ENCODE measurements at regions not wholly inside any gene's neighbourhood (a gene's known extent, or its start where the extent isn't known, plus 50 kb on each side); places are given as distances from the start of the nearest gene placed in this dataset.
"Not testable (repeated sequence)": the region's sequence is repeated elsewhere in the genome, so short reads cannot be mapped to it uniquely, and the experiment has no call there.

- H3K4me3 Mint-ChIP-seq; DNase-seq; H3K4me1 Mint-ChIP-seq (ENCODE audit: low read depth): not testable (repeated sequence)
Observed at GRCh38 chr7:79995741-79996140, 138.9 kb upstream of the GNAI1 start.

DNA sequence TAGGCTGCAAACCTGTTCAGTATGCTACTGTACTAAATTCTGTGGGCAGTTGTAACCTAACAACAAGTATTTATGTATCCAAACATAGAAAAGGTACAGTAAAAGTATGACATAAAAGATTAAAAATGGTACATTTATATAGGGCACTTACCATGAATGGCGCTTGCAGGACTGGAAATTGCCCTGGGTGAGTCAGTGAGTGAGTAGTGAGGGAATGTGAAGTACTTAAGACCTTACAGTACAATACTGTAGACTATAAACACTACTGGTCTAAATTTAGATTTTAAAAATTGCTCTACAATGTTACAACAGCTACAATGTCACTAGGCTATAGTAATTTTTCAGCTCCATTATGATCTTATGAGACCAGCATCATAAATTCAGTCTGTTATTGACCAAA, 146.0 kb upstream of the GNAI1 start:
- no peak for DNase-seq
- Mint-ChIP-seq H3K36me3 (ENCODE audit: low read depth) (no peaks in the 10 kb centered on the region), H3K4me1 (ENCODE audit: low read depth) (no peaks in the 10 kb centered on the region), H3K27ac (no peak overlapping the region), H3K27me3 (no peaks in the 10 kb centered on the region), H3K4me3 (no peak overlapping the region), H3K9me3 (no peaks in the 10 kb centered on the region)

More at GRCh38 chr7:79995741-79996140, 138.9 kb upstream of the GNAI1 start:
- H3K36me3 Mint-ChIP-seq (ENCODE audit: low read depth); H3K9me3 Mint-ChIP-seq; H3K27ac Mint-ChIP-seq; H3K27me3 Mint-ChIP-seq: not testable (repeated sequence)

GRCh38 chr7:79984210-79984609, 150.4 kb upstream of the GNAI1 start:
- peaks cover 2% of the 10 kb centered on the region for H3K9me3 Mint-ChIP-seq
- DNase-seq: no peak
- H3K27ac Mint-ChIP-seq: no peak overlapping the region
- H3K36me3 Mint-ChIP-seq (ENCODE audit: low read depth): no peaks in the 10 kb centered on the region
- H3K4me1 Mint-ChIP-seq (ENCODE audit: low read depth): no peaks in the 10 kb centered on the region
- no peaks in the 10 kb centered on the region for H3K27me3 Mint-ChIP-seq
- H3K4me3 Mint-ChIP-seq: no peak overlapping the region

- H3K36me3 Mint-ChIP-seq (ENCODE audit: low read depth): no peaks in the 10 kb centered on the region
- H3K4me3 Mint-ChIP-seq: no peak overlapping the region
- H3K9me3 Mint-ChIP-seq: peaks cover 2% of the 10 kb centered on the region
- no peaks in the 10 kb centered on the region for H3K27me3 Mint-ChIP-seq
- no peak for DNase-seq
- no peaks in the 10 kb centered on the region for H3K4me1 Mint-ChIP-seq (ENCODE audit: low read depth)
- H3K27ac Mint-ChIP-seq: no peak overlapping the region
Observed at GRCh38 chr7:79982141-79982770, 152.4 kb upstream of the GNAI1 start.

- Mint-ChIP-seq H3K9me3 (peaks cover 2% of the 10 kb centered on the region), H3K27ac (no peak overlapping the region), H3K4me1 (ENCODE audit: low read depth) (peaks cover 10% of the 10 kb centered on the region), H3K4me3 (no peak overlapping the region), H3K36me3 (ENCODE audit: low read depth) (no peaks in the 10 kb centered on the region), H3K27me3 (no peaks in the 10 kb centered on the region)
- no peak for DNase-seq
Observed at GRCh38 chr7:79980376-79980775, 154.3 kb upstream of the GNAI1 start.

GRCh38 chr7:79979437-79979836, 155.2 kb upstream of the GNAI1 start:
- H3K4me1 Mint-ChIP-seq (ENCODE audit: low read depth): peaks cover 10% of the 10 kb centered on the region
- H3K9me3 Mint-ChIP-seq: peaks cover 2% of the 10 kb centered on the region
- DNase-seq: no peak
- H3K27ac Mint-ChIP-seq: no peak overlapping the region
- H3K27me3 Mint-ChIP-seq: no peaks in the 10 kb centered on the region
- no peaks in the 10 kb centered on the region for H3K36me3 Mint-ChIP-seq (ENCODE audit: low read depth)
- no peak overlapping the region for H3K4me3 Mint-ChIP-seq

- Mint-ChIP-seq H3K4me3 (no peak overlapping the region), H3K4me1 (ENCODE audit: low read depth) (peaks cover 10% of the 10 kb centered on the region), H3K27ac (no peak overlapping the region), H3K36me3 (ENCODE audit: low read depth) (no peaks in the 10 kb centered on the region), H3K9me3 (peaks cover 2% of the 10 kb centered on the region), H3K27me3 (no peaks in the 10 kb centered on the region)
- DNase-seq: no peak
Observed at GRCh38 chr7:79977481-79977880, 157.2 kb upstream of the GNAI1 start.

GRCh38 chr7:79976711-79977020, 158.0 kb upstream of the GNAI1 start:
- H3K36me3 Mint-ChIP-seq (ENCODE audit: low read depth); H3K9me3 Mint-ChIP-seq; H3K27me3 Mint-ChIP-seq; DNase-seq: not testable (repeated sequence)
- peaks cover 10% of the 10 kb centered on the region for H3K4me1 Mint-ChIP-seq (ENCODE audit: low read depth)
- peak overlapping the region; percentile 23 for H3K27ac Mint-ChIP-seq
- H3K4me3 Mint-ChIP-seq: peak overlapping the region; percentile 54

DNA sequence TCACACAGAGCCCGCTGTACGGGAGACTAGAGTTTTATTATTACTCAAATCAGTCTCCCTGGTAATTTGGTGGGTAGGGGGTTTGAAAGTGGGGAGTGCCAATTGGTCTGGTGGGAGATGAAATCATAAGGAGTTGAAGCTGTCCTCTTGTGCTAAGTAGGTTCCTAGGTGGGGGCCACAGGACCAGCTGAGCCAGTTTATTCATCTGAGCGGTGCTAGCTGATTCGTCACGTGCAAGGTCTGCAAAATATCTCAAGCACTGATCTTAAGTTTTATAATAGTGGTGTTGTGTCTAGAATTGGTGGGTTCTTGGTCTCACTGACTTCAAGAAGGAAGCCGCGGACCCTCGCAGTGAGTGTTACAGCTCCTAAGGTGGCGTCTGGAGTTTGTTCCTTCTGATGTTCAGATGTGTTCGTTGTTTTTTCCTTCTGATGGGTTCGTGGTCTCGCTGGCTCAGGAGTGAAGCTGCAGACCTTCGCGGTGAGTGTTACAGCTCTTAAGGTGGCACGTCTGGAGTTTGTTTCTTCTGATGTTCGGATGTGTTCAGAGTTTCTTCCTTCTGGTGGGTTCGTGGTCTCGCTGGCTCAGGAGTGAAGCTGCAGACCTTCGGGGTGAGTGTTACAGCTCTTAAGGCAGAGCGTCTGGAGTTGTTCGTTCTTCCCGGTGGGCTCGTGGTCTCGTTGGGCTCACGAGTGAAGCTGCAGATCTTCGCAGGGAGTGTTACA, 158.5 kb upstream of the GNAI1 start:
- H3K27me3 Mint-ChIP-seq; H3K36me3 Mint-ChIP-seq (ENCODE audit: low read depth); H3K9me3 Mint-ChIP-seq; DNase-seq: not testable (repeated sequence)
- H3K27ac Mint-ChIP-seq: peak overlapping the region; percentile 23
- peak overlapping the region; percentile 54 for H3K4me3 Mint-ChIP-seq
- peaks cover 10% of the 10 kb centered on the region for H3K4me1 Mint-ChIP-seq (ENCODE audit: low read depth)

- H3K4me3 Mint-ChIP-seq: no peak overlapping the region
- DNase-seq: no peak
- H3K36me3 Mint-ChIP-seq (ENCODE audit: low read depth): no peaks in the 10 kb centered on the region
- H3K9me3 Mint-ChIP-seq: no peaks in the 10 kb centered on the region
- no peaks in the 10 kb centered on the region for H3K27me3 Mint-ChIP-seq
- H3K4me1 Mint-ChIP-seq (ENCODE audit: low read depth): peaks cover 10% of the 10 kb centered on the region
- H3K27ac Mint-ChIP-seq: no peak overlapping the region
Observed at GRCh38 chr7:79973455-79973854, 161.2 kb upstream of the GNAI1 start.

DNA sequence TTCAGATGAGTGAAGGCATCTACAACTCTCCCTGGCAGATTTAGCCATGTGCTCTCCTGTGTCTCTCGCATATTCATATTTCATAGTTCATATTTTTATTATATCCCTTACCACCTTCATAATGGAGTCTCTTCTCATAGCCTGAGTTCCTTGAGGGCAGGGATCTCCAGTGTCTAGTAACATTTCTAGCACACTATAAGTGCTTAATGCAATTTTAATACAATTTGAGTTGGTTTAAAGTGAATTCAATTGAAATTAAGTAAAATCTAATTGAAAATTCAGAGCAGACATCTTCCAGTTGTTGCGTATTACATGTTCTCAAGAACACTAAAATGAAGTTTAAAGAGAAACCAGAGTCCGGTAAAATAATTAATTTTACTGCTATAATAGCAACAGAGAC, 163.6 kb upstream of the GNAI1 start:
- Mint-ChIP-seq H3K4me3 (no peak overlapping the region), H3K4me1 (ENCODE audit: low read depth) (peaks cover 5% of the 10 kb centered on the region), H3K27me3 (no peaks in the 10 kb centered on the region), H3K9me3 (no peaks in the 10 kb centered on the region), H3K27ac (no peak overlapping the region), H3K36me3 (ENCODE audit: low read depth) (no peaks in the 10 kb centered on the region)
- no peak for DNase-seq

- no peaks in the 10 kb centered on the region for H3K27me3 Mint-ChIP-seq
- no peak overlapping the region for H3K4me3 Mint-ChIP-seq
- H3K36me3 Mint-ChIP-seq (ENCODE audit: low read depth): no peaks in the 10 kb centered on the region
- H3K27ac Mint-ChIP-seq: no peak overlapping the region
- DNase-seq: no peak
- no peaks in the 10 kb centered on the region for H3K9me3 Mint-ChIP-seq
- H3K4me1 Mint-ChIP-seq (ENCODE audit: low read depth): no peaks in the 10 kb centered on the region
Observed at GRCh38 chr7:79968894-79969293, 165.7 kb upstream of the GNAI1 start.

DNA sequence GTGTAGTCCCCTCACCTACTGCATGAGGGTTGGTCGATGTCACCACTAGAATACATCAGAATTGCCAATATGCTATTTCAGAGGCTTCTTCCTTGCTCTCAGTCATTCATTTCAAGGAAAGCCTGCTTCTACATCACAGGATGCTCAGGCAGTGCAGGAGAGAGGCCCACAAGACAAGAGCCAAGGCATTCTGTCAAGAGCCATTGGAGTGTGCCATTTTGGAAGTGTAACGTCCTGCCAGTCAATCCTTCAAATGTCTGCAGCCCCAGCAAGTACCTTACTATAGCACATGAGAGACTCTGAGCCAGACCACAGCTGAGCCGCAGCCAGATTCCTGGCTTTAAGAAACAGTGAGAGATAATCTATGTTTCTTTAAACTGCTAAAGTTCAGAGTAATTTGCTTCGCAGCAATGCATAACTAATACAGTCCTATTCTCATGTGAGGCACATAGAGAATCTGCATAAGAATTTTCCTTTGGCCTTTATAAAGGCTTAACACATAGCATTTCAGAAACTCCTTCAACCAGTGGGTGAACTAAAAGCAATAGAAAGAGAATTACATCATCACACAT, 166.5 kb upstream of the GNAI1 start:
- H3K27me3 Mint-ChIP-seq: no peaks in the 10 kb centered on the region
- H3K27ac Mint-ChIP-seq: no peak overlapping the region
- H3K4me3 Mint-ChIP-seq: no peak overlapping the region
- no peaks in the 10 kb centered on the region for H3K4me1 Mint-ChIP-seq (ENCODE audit: low read depth)
- H3K36me3 Mint-ChIP-seq (ENCODE audit: low read depth): no peaks in the 10 kb centered on the region
- no peaks in the 10 kb centered on the region for H3K9me3 Mint-ChIP-seq
- DNase-seq: no peak

DNA sequence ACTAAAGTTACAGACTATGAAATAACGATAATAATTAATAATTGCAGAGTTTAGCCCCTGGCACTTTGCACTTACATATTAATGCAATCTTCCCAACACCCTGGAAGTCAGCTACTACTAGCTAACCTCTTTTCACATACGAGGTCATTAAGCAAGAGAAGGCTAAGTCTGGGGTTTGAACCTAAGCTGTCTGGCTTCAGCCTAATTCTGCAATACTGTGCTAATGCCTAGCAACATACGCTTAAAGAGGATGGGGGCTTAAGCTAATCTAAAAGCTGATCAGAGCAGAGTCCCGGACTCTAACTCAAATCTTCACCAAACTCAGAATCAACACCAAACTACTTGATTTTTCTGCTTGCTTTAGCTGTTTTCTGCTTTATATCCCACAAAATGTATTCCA, 168.7 kb upstream of the GNAI1 start:
- Mint-ChIP-seq H3K4me1 (ENCODE audit: low read depth) (no peaks in the 10 kb centered on the region), H3K4me3 (no peak overlapping the region), H3K36me3 (ENCODE audit: low read depth) (no peaks in the 10 kb centered on the region), H3K9me3 (no peaks in the 10 kb centered on the region), H3K27ac (no peak overlapping the region), H3K27me3 (no peaks in the 10 kb centered on the region)
- DNase-seq: no peak

DNA sequence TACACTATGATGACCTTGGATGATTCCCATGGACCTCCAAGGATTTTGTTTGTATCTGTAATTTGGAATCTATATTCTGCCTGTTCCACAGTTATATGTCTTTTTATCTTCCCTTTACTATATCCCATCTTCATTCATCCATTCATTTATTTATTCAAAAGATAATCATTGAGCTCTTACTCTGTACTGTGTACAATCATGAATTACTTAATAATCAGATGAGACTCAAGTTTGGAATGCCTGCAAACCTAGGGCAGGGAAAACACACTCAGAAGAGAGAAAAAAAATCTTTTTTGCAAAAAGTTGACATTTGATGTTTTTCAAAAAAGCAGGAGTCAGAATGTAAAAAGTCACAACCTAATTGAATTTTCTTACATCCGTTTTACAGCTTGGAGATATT, 170.2 kb upstream of the GNAI1 start:
- Mint-ChIP-seq H3K4me1 (ENCODE audit: low read depth) (no peaks in the 10 kb centered on the region), H3K4me3 (no peak overlapping the region), H3K27ac (no peak overlapping the region), H3K9me3 (no peaks in the 10 kb centered on the region), H3K27me3 (no peaks in the 10 kb centered on the region), H3K36me3 (ENCODE audit: low read depth) (no peaks in the 10 kb centered on the region)
- DNase-seq: no peak

All from activated T-cell treated with anti-CD3 and anti-CD28 coated beads, Interleukin-2, amount 50 U/mL, for 24 hours (primary cell).